ENCODE measurements at regions not wholly inside any gene's neighbourhood (a gene's known extent, or its start where the extent isn't known, plus 50 kb on each side); places are given as distances from the start of the nearest gene placed in this dataset.
"Not testable (repeated sequence)": the region's sequence is repeated elsewhere in the genome, so short reads cannot be mapped to it uniquely, and the experiment has no call there.

- in situ Hi-C loops (cut with MboI; ENCODE audit: low sequenced_read_pairs), result no loop called here
Observed at GRCh38 chr2:17258861-17259260, 259.4 kb downstream of the RAD51AP2 start.

GRCh38 chr2:17257189-17257909 is 260.9 kb downstream of the RAD51AP2 start:
- in situ Hi-C loops (cut with MboI; ENCODE audit: low sequenced_read_pairs), result no loop called here

- in situ Hi-C loops (cut with MboI; ENCODE audit: low sequenced_read_pairs), result no loop called here
Observed at GRCh38 chr2:17255071-17255470, 263.2 kb downstream of the RAD51AP2 start.

GRCh38 chr2:17254421-17254820 is 263.8 kb downstream of the RAD51AP2 start:
- in situ Hi-C loops (cut with MboI; ENCODE audit: low sequenced_read_pairs), result no loop called here

GRCh38 chr2:17252258-17252657 is 266.0 kb downstream of the RAD51AP2 start:
- in situ Hi-C loops (cut with MboI; ENCODE audit: low sequenced_read_pairs), result no loop called here

GRCh38 chr2:17251171-17251570 is 267.1 kb downstream of the RAD51AP2 start:
- in situ Hi-C loops (cut with MboI; ENCODE audit: low sequenced_read_pairs), result no loop called here

GRCh38 chr2:17249249-17249648 is 269.0 kb downstream of the RAD51AP2 start:
- in situ Hi-C loops (cut with MboI; ENCODE audit: low sequenced_read_pairs), result no loop called here

GRCh38 chr2:17245906-17246305 is 272.3 kb downstream of the RAD51AP2 start:
- in situ Hi-C loops (cut with MboI; ENCODE audit: low sequenced_read_pairs), result no loop called here

- in situ Hi-C loops (cut with MboI; ENCODE audit: low sequenced_read_pairs), result no loop called here
Observed at GRCh38 chr2:17242813-17243485, 275.3 kb downstream of the RAD51AP2 start.

GRCh38 chr2:17239550-17239949 is 278.7 kb downstream of the RAD51AP2 start:
- in situ Hi-C loops (cut with MboI; ENCODE audit: low sequenced_read_pairs), result no loop called here

GRCh38 chr2:17235167-17235566 is 283.1 kb downstream of the RAD51AP2 start:
- in situ Hi-C loops (cut with MboI; ENCODE audit: low sequenced_read_pairs), result no loop called here

- in situ Hi-C loops (cut with MboI; ENCODE audit: low sequenced_read_pairs), result no loop called here
Observed at GRCh38 chr2:17232776-17233556, 285.3 kb downstream of the RAD51AP2 start.

GRCh38 chr2:17231394-17231965 is 286.8 kb downstream of the RAD51AP2 start:
- in situ Hi-C loops (cut with MboI; ENCODE audit: low sequenced_read_pairs), result no loop called here

- in situ Hi-C loops (cut with MboI; ENCODE audit: low sequenced_read_pairs), result no loop called here
Observed at GRCh38 chr2:17229414-17229813, 288.8 kb downstream of the RAD51AP2 start.

- in situ Hi-C loops (cut with MboI; ENCODE audit: low sequenced_read_pairs), result no loop called here
Observed at GRCh38 chr2:17228461-17228860, 289.8 kb downstream of the RAD51AP2 start.

GRCh38 chr2:17227856-17228255 is 290.4 kb downstream of the RAD51AP2 start:
- in situ Hi-C loops (cut with MboI; ENCODE audit: low sequenced_read_pairs), result no loop called here

- in situ Hi-C loops (cut with MboI; ENCODE audit: low sequenced_read_pairs), result no loop called here
Observed at GRCh38 chr2:17226941-17227490, 291.2 kb downstream of the RAD51AP2 start.

- in situ Hi-C loops (cut with MboI; ENCODE audit: low sequenced_read_pairs), result no loop called here
Observed at GRCh38 chr2:17223211-17223610, 295.0 kb downstream of the RAD51AP2 start.

- in situ Hi-C loops (cut with MboI; ENCODE audit: low sequenced_read_pairs), result no loop called here
Observed at GRCh38 chr2:17208511-17208910, 309.7 kb downstream of the RAD51AP2 start.

- in situ Hi-C loops (cut with MboI; ENCODE audit: low sequenced_read_pairs), result no loop called here
Observed at GRCh38 chr2:17206771-17207170, 311.5 kb downstream of the RAD51AP2 start.

GRCh38 chr2:17204214-17204613 is 314.0 kb downstream of the RAD51AP2 start:
- in situ Hi-C loops (cut with MboI; ENCODE audit: low sequenced_read_pairs), result not testable (repeated sequence)

Data from HL-60/S4 treated with phorbol 12-myristate 13-acetate at 8.2 ng/mL for 4 days and 3 days (cell line).